Gastroesophageal sphincter (tissue), 4 donors: ENCODE measurements at regions not wholly inside any gene's neighbourhood (a gene's known extent, or its start where the extent isn't known, plus 50 kb on each side); places are given as distances from the start of the nearest gene placed in this dataset.

Experiments used
- ATAC-seq: fragments of 150-250 bp; one replicate; pipeline ENCODE4 v1.9.1; 2016; ENCODE audit warnings: mild to moderate bottlenecking, moderate library complexity
- H3K27ac ChIP-seq, 4 donors: fragments of 200-600 bp; sonication (generic) in 3 of 4; 1 replicate in 3 of 4; 2 replicates in 1 of 4; pipeline ENCODE4 v1.5.1; 2016 to 2019
- H3K27me3 ChIP-seq: fragments of 200-600 bp; sonication (generic); one replicate; pipeline ENCODE4 v1.5.1; 2019
- H3K36me3 ChIP-seq, 2 donors: fragments of 200-600 bp; sonication (generic); one replicate each; pipeline ENCODE4 v1.5.1; 2019; ENCODE audit warnings: control low read depth in 1 of 2
- H3K4me1 ChIP-seq, 3 donors: fragments of 200-600 bp; sonication (generic); 1 replicate in 2 of 3; 2 replicates in 1 of 3; pipeline ENCODE4 v1.5.1; 2016 to 2019; ENCODE audit warnings: control low read depth in 2 of 3
- H3K4me3 ChIP-seq, 2 donors: fragments of 200-600 bp; sonication (generic); one replicate each; pipeline ENCODE4 v1.5.1; 2019; ENCODE audit warnings: mild to moderate bottlenecking in 1 of 2, moderate library complexity in 1 of 2
- H3K9me3 ChIP-seq, 3 donors: fragments of 200-600 bp; sonication (generic); one replicate each; pipeline ENCODE4 v1.5.1; 2017 to 2019; ENCODE audit warnings: control low read depth in 2 of 3
- EP300 ChIP-seq: sonication (generic); formaldehyde crosslinking; IDR thresholded peaks from one replicate; pipeline ENCODE4 v1.6.1; 2017; ENCODE audit warnings: antibody characterized with exemption, mild to moderate bottlenecking
- POLR2A ChIP-seq, 2 donors: fragments of 450-650 bp; IDR thresholded peaks; one replicate each; pipeline ENCODE4 v1.6.1; 2017; ENCODE audit warnings: antibody characterized with exemption in 2 of 2, mild to moderate bottlenecking in 2 of 2, moderate library complexity in 1 of 2
- POLR2AphosphoS5 ChIP-seq: sonication (generic); formaldehyde crosslinking; IDR thresholded peaks from one replicate; pipeline ENCODE4 v1.6.1; 2017; ENCODE audit warnings: antibody characterized with exemption
- WGBS, 2 donors: methylation state at CpG; one replicate each; pipeline ENCODE4 v1.1.5; 2018; ENCODE audit warnings: low coverage in 1 of 2; 5-methylcytosine and 5-hydroxymethylcytosine counted together
- TF ChIP-seq, protein P1 (sequence below), 4 experiments: fragments of 200-600 bp in 2 of 4; fragments of 450-650 bp in 2 of 4; sonication (generic) in 1 of 4; IDR thresholded peaks; one replicate each; pipeline ENCODE4 v1.5.1; 2017 to 2019; ENCODE audit warnings: antibody characterized with exemption in 4 of 4, mild to moderate bottlenecking in 2 of 4, moderate library complexity in 2 of 4

DNA sequence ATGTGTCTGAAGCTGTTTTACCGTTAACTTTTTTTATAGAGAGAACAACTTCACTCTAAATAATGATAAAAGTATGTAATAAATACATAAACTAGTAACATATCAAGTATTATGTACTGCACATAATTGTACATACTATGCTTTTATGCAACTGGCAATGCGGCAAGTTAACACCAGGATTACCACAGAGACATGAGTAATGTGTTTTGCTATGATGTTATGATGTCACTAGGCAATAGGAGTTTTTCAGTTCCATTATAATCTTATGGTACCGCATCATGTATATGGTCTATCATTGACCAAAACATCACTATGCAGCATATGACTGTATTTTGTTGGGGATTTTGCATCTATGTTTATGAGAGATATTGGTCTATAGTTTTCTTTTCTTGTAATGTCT lies 326.4 kb upstream of the TARS1 start:
- ATAC-seq, result no peak
- TF ChIP-seq, protein P1, sequence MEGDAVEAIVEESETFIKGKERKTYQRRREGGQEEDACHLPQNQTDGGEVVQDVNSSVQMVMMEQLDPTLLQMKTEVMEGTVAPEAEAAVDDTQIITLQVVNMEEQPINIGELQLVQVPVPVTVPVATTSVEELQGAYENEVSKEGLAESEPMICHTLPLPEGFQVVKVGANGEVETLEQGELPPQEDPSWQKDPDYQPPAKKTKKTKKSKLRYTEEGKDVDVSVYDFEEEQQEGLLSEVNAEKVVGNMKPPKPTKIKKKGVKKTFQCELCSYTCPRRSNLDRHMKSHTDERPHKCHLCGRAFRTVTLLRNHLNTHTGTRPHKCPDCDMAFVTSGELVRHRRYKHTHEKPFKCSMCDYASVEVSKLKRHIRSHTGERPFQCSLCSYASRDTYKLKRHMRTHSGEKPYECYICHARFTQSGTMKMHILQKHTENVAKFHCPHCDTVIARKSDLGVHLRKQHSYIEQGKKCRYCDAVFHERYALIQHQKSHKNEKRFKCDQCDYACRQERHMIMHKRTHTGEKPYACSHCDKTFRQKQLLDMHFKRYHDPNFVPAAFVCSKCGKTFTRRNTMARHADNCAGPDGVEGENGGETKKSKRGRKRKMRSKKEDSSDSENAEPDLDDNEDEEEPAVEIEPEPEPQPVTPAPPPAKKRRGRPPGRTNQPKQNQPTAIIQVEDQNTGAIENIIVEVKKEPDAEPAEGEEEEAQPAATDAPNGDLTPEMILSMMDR (IDR thresholded peaks at IDR 0.05), result no peak
- no peak for TF ChIP-seq EP300
- TF ChIP-seq POLR2A (IDR thresholded peaks at IDR 0.05), result no peak
- TF ChIP-seq POLR2AphosphoS5, result no peak
- Histone ChIP-seq H3K4me1 (no peaks in the 10 kb centered on the region), H3K9me3 (no peaks in the 10 kb centered on the region), H3K27me3 (no peaks in the 10 kb centered on the region), H3K36me3 (no peaks in the 10 kb centered on the region), H3K4me3 (no peak overlapping the region), H3K27ac (no peak overlapping the region)
- WGBS, 2 donors, result 95 to 97% methylated on average over 3 of the region's 3 CpGs

DNA sequence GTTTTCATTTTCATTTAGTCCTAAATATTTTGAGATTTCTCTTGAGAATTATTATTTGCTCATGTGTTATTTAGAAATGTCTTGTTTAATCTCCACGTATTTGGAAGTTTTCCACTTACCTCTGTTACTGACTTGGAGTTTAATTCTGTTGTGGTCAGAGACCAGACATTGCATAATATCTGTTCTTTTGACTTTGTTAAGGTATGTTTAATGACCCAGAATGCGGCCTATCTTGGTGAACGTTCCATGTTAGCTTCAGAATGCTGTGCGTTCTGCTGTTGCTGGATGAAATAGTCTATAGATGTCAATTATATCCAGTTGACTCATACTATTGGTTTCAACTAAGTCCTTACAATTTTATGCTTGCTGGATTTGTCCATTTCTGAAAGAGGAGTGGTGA lies 325.3 kb upstream of the TARS1 start:
- no peaks in the 10 kb centered on the region for H3K36me3 ChIP-seq
- no peaks in the 10 kb centered on the region for H3K9me3 ChIP-seq
- no peaks in the 10 kb centered on the region for H3K4me1 ChIP-seq
- no peak for ATAC-seq
- no peak overlapping the region for H3K4me3 ChIP-seq
- no peak for TF ChIP-seq POLR2A (IDR thresholded peaks at IDR 0.05)
- TF ChIP-seq, protein P1 (IDR thresholded peaks at IDR 0.05), result no peak
- TF ChIP-seq EP300, result no peak
- no peak for TF ChIP-seq POLR2AphosphoS5
- WGBS, 2 donors, result 77 to 85% methylated on average over 3 to 4 of the region's 4 CpGs
- no peaks in the 10 kb centered on the region for H3K27me3 ChIP-seq
- no peak overlapping the region for H3K27ac ChIP-seq

DNA sequence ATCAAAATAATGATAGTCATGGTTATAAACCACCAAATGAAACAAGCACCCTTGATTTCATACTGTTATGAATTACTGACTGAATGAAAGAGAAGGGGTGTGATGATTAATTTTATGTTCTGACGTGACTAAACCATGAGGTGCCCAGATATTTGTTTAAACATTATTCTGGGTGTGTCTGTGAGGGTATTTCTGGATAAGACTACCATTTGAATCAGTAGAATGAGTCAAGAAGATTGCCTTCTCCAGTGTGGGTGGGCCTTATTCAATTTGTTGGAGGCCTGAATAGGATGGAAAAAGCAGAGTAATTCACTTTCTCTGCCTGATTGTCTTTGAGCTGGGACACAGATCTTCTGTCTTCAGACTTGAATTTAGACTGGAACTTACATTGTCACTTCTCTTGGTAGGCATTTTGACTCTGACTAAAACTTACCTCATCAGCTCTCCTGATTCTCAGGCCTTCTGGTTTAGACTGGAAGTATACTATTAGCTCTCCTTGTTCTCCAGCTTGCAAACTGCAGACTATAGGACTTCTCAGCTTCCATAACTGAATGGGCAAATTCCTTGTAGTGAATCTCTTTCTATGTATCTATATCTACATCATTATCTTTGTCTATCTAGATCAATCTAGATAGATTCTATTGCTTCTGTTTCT lies 321.9 kb upstream of the TARS1 start:
- WGBS, 2 donors, result 38 to 39% methylated on average over 1 of the region's 1 CpG
- no peak overlapping the region for H3K4me3 ChIP-seq
- H3K4me1 ChIP-seq, result no peaks in the 10 kb centered on the region
- no peaks in the 10 kb centered on the region for H3K9me3 ChIP-seq
- H3K27me3 ChIP-seq, result no peaks in the 10 kb centered on the region
- no peak overlapping the region for H3K27ac ChIP-seq
- ATAC-seq, result no peak
- H3K36me3 ChIP-seq, result no peaks in the 10 kb centered on the region
- TF ChIP-seq POLR2AphosphoS5 (no peak), EP300 (no peak), POLR2A (IDR thresholded peaks at IDR 0.05) (no peak)
- TF ChIP-seq, protein P1 (IDR thresholded peaks at IDR 0.05), result no peak

DNA sequence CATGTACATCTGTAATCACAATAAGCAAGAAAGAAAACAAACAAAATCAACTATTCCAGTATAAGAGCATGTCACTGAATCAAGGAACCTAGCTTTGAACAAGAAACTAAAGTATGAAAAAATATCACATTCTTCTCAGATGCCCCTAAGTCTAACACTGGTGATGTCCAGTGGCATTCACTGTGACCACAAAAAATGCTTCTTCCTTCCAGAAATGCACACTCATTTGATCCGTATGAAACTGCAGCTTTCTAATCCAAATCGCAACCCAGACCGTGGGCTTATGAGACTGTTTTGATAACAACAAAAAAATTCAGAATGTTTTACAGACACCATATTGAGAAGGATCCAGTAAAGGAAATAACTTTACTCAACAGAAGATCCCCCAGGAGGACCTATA lies 320.1 kb upstream of the TARS1 start:
- no peak overlapping the region for H3K4me3 ChIP-seq
- TF ChIP-seq, protein P1 (IDR thresholded peaks at IDR 0.05), result no peak
- no peak for TF ChIP-seq POLR2AphosphoS5
- TF ChIP-seq POLR2A (IDR thresholded peaks at IDR 0.05), result no peak
- no peak for TF ChIP-seq EP300
- H3K27ac ChIP-seq, result no peak overlapping the region
- no peaks in the 10 kb centered on the region for H3K27me3 ChIP-seq
- 84 to 88% methylated on average over 3 of the region's 3 CpGs for WGBS, 2 donors
- H3K4me1 ChIP-seq, result no peaks in the 10 kb centered on the region
- no peak for ATAC-seq
- H3K9me3 ChIP-seq, result no peaks in the 10 kb centered on the region
- no peaks in the 10 kb centered on the region for H3K36me3 ChIP-seq

DNA sequence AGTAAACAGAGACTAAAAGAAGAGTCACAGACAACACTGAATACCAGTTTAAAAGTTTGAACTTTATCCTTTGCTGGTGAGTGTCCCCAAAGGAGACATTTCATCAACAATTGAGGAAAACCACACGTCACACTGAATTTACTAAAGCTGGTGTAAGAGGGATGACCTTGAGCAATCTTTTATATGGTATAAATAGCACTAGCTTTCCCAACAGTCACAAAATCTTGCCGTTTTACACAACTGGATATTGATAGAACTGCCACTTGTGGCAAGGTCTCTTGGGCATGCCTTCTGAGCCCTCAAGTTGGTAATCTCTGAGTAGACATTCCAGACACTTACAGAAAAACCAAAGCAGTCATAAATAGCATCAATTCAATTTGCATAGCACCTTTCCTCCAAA lies 311.5 kb upstream of the TARS1 start:
- Histone ChIP-seq H3K27me3 (no peaks in the 10 kb centered on the region), H3K27ac (no peak overlapping the region), H3K4me3 (no peak overlapping the region), H3K9me3 (peaks cover 0 to 40% (median 0%) of the 10 kb centered on the region in 3 donors), H3K36me3 (no peaks in the 10 kb centered on the region), H3K4me1 (no peaks in the 10 kb centered on the region)
- WGBS, 2 donors, result 47 to 56% methylated on average over 2 of the region's 2 CpGs
- ATAC-seq, result no peak
- TF ChIP-seq, protein P1 (IDR thresholded peaks at IDR 0.05), result no peak
- TF ChIP-seq EP300 (no peak), POLR2AphosphoS5 (no peak), POLR2A (IDR thresholded peaks at IDR 0.05) (no peak)
